Fibroblast of skin of back (primary cell): ENCODE measurements at regions not wholly inside any gene's neighbourhood (a gene's known extent, or its start where the extent isn't known, plus 50 kb on each side); places are given as distances from the start of the nearest gene placed in this dataset.
"Not testable (repeated sequence)": the region's sequence is repeated elsewhere in the genome, so short reads cannot be mapped to it uniquely, and the experiment has no call there.

Experiments
- DNase-seq: peaks from one replicate; pipeline ENCODE4 v3.0.0-alpha.2; 2013

DNA sequence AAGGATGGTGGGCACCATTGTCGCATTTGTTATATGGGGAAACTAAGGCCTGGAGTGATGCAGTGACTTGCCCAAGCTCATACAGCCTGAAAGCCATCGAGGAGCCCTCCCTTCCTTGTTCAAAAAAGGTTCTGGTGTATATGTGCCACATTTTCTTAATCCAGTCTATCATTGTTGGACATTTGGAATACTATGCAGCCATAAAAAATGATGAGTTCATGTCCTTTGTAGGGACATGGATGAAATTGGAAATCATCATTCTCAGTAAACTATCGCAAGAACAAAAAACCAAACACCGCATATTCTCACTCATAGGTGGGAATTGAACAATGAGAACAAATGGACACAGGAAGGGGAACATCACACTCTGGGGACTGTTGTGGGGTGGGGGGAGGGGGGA, 191.4 kb downstream of the MN1 start:
- not testable (repeated sequence) for DNase-seq

GRCh38 chr22:27610863-27611786, 190.4 kb downstream of the MN1 start:
- no peak for DNase-seq

- DNase-seq = no peak
Observed at GRCh38 chr22:27612115-27612514, 189.4 kb downstream of the MN1 start.

DNA sequence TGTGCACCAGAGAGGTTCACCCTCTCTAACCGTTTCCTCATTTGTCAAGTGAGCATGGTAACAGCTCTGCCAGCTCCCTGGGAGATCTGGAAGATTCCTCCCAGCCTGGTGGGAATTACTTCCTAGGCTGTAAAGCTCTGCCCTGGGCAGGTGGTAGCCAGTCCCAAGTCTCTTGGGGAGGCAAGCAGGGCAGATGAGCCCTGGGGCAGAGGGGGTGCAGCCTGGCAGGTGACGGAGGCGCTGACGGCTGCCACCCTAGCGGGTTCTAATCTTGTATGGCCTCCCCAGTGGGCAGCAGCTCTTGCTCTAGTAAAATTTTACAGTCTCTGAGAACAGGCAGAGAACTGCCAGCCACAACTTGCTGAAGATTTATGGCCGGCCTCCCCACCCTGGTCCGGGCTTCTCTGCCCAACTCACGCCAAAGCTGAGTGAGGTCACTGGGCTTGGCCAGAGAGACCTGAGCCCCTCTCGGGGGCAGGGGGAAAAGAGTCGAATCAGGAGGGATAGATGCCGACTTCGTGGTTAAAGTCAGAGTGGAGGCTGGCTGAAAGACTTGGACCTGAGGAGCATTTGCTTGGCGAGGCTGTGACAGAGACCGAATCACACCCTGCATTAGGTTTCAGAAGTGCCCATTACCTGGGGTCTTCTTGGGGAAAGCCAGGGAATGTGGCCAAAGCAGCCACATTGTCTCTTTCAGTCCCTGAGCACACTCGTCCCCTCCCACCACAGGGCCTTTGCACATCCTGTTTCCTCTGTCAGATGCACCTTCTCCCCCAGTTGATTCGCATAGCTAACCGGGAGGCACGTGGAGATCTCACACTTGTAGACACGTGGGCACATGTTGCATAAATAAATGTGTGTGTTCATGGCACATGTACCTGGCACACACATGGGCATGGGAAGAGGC, 188.2 kb downstream of the MN1 start:
- no peak for DNase-seq

DNA sequence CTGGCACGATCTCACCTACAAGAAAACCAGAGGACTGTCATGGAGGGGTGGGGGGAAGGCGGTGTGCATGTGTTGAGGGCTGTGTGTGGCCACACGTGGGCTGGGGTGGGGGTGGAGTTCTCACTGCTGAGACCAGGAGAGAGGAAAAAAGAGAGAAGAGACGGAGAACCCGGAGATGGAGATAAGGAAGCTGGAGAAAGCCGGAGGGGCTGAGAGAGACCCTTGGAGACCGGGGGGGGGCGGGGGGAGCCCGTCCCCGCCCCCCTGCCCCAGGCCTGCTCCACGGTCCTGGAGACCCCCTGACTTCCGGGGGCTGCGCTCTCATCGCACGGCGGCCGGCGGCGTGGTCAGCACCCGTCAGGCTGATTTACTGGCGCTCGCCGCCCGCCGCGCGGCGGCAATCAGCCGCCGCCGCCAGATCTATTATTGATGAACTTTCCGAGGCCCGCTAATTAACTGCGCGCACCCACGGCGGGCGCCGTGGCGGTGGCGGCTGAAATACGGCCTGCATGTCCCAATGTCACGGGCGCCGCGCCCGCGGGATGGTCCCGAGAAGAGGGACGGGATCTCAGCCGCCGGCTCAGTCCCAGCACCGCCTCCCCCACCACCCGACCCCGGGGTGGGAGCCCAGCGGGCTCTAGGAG, 187.4 kb downstream of the MN1 start:
- no peak for DNase-seq

DNA sequence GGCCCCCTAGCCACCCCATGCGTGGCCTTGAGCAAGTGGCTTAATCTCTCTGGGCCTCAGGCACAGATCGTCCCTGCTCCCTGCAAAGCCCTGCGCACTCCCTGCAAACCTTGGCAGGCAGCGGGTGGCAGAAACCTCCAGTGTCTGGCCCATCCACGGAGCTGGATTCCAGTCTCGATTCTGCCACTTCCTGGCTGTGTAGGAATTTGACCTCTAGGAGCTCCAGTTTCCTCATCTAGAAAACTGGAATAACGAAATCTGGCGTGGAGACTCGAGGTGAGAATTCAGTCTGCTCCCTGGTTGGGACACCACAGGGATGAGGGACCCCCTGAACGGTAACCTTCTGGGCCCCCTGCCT, 186.9 kb downstream of the MN1 start:
- DNase-seq = no peak

GRCh38 chr22:27615408-27615807, 186.1 kb downstream of the MN1 start:
- DNase-seq = no peak

DNA sequence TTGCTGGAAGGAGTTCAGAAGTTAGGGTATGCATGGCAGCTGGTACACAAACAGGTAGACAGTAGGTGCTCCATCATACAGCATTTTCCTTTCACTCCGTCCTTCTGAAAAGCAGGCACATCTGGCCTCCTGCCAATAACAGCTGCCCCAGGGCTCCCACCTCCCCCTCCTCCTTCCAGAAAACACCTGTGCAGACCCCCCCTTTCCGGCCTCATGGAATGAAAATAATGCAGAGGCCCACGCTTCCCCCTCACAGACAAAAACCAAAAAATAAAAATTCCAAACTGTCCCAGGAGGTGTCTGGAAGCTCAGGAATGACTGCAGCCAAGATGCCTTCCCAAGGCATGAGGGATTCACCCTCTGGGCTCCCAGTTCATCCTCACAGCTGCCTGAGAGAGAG, 185.5 kb downstream of the MN1 start:
- peak; percentile 27 for DNase-seq

DNA sequence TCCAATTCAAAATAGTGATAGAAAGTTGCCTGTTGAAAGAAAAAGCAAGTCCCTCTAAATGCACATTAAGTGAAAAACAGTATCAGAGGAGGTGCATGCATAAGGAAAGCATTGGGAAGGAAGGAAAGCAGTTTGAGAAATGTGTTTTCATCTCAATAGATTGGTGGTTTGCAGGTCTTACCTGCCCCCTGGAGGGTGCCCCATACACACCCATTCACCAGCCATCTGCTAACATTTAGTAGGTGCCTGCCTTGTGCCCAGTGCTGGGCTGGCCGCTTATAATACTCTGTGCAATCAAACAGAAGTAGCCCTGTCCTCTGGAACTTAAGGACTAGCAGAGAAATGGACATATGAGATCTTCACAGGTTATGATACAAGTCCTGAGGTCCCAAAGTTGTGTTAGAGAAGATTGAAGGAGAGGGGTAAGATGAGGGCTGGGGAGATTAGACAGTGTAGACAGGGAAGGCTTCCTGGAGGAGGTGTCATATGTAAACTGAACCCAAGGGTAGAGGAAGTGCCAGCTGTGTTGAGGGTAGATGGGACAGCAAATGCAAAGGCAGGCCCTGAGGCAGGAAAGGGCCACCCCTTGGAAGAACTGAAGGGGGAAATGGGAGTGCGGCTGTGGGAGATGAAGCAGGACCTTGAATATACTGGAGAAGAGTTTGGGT, 184.2 kb downstream of the MN1 start:
- no peak for DNase-seq

DNA sequence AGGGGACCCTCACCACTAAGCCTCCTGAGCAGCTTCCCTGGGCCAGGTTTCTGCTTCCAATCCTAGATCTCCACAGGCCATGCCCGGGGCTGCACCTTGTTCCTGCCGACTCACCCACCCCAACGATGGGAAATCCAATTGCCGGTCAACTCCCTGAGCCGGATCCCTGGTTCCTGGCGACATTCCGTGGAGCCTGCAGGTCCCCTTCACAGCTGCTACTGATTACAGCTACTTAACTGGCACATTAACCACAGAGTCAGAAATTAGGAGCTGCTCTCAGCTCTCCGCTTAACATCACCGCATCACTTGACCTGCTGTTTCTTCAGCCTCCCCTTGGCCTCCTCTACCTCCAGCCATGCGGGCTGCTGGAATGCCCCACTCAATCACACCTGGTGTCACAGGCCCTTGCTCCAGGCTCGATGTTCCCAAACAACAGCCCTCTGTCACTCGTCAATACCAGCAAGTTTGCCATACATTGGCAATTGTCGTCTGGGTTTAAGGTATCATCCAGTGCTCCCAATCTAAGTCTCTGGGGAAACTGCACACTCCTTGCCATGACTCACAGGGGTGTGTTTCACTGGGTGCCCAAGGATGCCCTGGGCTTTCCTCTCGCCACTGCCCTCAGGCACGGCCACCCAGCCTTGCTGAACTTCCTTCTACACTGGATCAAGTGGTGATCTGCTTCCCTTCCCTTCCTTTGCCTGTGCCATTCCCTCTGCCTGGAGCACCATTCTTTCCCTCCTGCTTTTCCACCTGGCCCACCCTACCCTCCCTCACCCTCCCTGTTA, 181.0 kb downstream of the MN1 start:
- peak; percentile 27 for DNase-seq

- DNase-seq = peak; percentile 62
Observed at GRCh38 chr22:27621486-27622070, 180.0 kb downstream of the MN1 start.

GRCh38 chr22:27624042-27624441, 177.5 kb downstream of the MN1 start:
- DNase-seq = no peak

GRCh38 chr22:27624705-27625104, 176.9 kb downstream of the MN1 start:
- peak; percentile 66 for DNase-seq

- peak; percentile 42 for DNase-seq
Observed at GRCh38 chr22:27625769-27626674, 175.5 kb downstream of the MN1 start.

GRCh38 chr22:27626675-27627443, 174.7 kb downstream of the MN1 start:
- peak; percentile 34 for DNase-seq

DNA sequence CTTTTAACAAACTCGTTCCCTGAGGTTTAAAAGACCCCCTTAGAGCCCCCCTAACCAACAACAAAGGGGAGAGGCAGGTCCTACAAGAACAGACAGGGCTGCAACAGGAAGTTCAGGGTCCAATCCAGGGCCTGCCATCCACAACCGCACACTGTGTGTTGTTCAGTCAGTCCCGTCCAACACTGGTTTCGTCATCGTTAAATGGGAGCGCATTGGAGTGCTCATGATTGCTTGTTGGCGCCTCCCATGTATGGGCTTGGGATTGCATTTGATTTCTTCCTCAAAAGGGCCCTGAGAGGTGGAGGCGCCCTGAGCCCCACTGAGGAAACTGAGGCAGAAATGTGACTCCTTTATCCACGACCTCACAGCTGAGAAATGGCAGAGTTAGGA, 174.1 kb downstream of the MN1 start:
- no peak for DNase-seq

GRCh38 chr22:27627901-27628300, 173.7 kb downstream of the MN1 start:
- DNase-seq = no peak

- no peak for DNase-seq
Observed at GRCh38 chr22:27628341-27628740, 173.2 kb downstream of the MN1 start.

GRCh38 chr22:27628891-27629631, 172.5 kb downstream of the MN1 start:
- no peak for DNase-seq
